Left ventricle myocardium superior (tissue), 1 donor: ENCODE measurements at regions not wholly inside any gene's neighbourhood (a gene's known extent, or its start where the extent isn't known, plus 50 kb on each side); places are given as distances from the start of the nearest gene placed in this dataset.

Source experiments
- ATAC-seq: fragments of 200-7000 bp; cut with Tn5 transposase; one replicate; pipeline ENCODE4 v1.9.1; 2020; ENCODE audit warnings: mild to moderate bottlenecking, moderate library complexity
- DNase-seq: peaks from one replicate; pipeline ENCODE4 v3.0.0-alpha.2; 2020
- intact Hi-C: fragments of 100-400 bp; cut with micrococcal nuclease; formaldehyde crosslinking; loops from one replicate; pipeline ENCODE4 v1.11.0; 2022
- donor health status: DM: no; HTN: yes; CAD: no; lungs with severe emphysema.

DNA sequence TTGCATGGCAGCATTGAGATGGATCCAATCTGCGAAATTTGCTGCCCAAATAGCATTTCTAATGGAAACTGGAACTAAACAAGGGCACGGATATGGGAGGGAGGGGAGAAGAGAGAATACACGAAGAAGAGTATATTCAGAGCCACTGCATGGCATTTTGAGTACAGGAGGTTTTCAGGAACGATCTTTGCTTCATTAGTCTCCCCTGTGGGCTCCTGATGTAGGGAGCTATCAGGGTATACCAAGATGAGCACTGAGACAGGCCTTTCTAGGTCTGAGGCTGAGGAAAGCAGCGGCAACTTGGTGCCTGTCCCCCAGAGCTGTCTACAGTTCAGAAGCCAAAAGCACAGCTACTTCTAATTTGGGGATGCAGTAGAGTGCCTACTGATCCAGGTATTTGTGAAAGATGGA is 257.7 kb upstream of the PMFBP1 start:
- no peak for DNase-seq
- intact Hi-C loops = no loop called here
- ATAC-seq = no peak

DNA sequence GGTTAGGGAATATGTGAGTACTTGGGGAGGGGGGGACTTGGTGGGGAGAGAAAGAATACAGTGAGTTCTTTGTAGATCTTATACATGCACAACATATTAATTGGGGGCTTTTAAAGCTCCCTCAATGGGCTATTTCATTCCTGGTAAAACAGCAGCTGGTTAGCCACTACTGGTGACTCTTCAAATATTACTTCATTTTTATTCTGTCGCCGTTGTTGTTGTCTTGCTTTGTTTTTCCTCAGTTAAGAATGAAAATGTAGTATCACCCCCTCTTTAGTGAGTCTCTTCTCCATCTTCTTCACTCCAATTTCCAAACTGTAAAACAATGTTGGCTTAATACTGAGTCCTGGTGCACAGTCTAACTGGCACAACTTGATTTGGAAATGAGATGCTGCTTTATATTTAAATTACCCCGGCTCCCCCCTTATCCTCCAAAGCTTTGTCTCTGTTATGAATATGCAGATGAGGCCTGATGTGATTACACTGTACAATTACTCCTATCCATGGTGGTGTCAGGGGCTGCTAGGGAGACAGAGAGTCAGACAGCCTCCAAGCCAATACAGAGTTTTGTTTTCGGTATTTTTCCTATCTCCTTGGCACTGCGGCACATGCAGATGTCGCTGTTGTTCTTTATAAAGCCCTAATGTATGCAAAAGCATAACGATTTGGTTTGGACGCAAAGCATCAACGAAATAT is 256.9 kb upstream of the PMFBP1 start:
- intact Hi-C loops = no loop called here
- DNase-seq (no peak), ATAC-seq (no peak)

DNA sequence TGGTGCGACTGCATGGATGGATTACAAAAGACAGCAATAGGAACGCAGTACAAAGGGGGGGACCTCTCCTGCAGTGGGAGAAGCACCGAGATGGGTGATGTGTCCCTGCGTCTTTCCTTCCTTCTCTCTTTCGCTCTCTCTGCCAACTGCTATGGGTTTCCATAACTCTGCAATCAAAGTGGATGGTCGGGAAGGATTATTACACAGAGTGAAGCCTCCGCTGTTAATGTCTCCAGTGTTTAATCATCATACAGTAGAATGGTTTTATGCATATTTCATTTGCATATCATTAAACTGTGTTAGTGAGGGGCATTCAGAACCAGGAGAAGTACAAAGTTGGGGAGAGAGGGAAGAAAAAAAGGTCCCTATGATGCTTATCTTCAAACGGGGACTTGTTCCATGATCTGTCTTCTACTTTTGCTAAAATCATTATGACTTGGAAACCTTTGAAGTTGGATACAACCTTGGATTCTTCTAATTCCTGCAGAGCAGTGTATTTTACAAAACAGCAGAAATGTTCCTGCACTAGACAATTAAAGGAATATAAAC is 255.9 kb upstream of the PMFBP1 start:
- DNase-seq (no peak), ATAC-seq (no peak)
- intact Hi-C loops = no loop called here

DNA sequence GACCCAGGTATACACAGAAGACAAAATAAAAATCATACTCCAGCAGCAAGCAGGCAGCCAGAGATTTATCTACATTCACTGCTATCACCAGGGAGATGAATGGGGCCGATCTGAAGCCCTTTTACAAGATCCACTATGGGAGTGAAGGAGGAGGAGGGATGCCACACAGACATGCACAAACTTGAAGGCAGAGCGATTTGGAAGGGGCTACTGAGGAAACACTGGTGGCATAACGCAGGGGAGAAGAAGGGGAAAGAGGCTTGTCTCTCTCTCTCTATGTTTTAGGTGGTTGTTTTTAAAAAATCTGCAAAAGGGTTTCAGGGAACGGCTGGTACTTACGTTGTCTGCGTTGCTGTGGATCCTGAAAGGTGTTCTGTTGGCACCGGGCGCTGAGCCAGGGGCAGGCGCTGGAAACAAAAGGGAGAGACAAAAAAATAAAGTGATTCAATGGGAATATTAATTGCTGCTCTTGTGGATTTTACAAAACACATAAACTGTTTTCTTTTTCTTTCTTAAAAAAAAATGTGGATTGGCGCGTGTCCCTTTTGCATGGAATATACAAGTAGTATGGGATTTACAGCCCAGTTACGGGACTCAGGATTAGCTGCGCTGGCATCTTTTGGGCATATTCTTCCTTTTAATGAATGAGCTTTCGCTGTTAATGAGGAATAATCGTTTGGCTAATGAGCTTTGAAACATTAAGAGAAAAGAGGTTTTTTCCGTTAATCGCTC is 255.3 kb upstream of the PMFBP1 start:
- ATAC-seq = no peak
- DNase-seq = no peak
- intact Hi-C loops = no loop called here

DNA sequence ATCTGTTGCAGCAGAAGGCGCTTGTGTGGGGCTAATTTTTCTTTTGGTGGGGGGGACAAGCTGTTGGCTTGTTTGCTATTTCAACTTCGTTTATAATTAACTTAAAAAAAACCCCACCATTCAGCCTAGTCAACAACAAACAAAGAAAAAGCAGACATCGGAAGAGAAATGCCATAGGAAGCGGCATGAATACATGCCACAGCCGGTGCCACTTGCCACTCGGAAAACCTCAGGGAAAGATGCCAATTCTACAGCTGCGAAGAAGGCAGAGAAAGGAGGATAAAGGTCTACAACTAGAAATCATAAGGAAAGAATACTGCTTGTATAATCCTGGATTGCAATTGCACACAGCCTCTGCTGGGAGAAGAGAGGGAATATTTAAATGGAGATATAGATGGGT is 254.4 kb upstream of the PMFBP1 start:
- ATAC-seq (no peak), DNase-seq (no peak)
- intact Hi-C loops = no loop called here

DNA sequence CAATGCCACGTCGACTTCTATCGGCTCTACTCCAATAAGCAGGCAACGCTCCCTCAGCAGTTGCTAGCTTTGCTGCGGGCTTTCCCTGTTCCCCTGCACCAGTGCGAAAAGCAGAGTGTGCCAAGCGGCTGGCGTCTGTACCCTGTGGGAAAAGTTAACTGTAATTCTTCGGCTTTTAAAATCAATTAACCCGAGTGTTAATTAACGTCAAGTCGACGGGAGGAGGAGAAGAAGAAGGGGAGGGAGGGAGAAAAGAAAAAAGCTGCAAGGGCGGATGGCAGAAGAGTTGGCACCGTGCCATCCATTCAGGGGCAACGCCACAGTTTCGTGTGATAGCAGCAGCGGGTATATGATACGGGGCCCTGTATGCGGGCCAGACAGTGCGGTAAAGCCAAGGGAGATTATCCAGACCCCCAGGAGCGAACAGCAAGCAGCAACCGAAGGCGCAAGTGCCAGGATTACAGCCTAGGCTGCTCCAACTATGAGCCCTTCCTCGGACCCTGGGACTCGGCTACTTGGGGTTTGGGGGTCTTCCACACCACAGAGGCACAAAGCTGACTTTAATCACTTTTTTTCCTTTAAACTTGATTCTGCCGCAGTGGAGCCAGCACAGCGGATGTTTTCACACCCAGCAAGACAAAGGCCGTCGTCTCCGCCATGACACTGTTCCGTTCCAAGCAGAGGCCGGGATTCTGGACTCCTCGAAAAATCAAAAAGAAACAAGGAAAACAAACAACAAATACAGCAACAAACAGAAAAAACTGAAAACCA is 253.8 kb upstream of the PMFBP1 start:
- ATAC-seq (no peak), DNase-seq (no peak)
- intact Hi-C loops = no loop called here

DNA sequence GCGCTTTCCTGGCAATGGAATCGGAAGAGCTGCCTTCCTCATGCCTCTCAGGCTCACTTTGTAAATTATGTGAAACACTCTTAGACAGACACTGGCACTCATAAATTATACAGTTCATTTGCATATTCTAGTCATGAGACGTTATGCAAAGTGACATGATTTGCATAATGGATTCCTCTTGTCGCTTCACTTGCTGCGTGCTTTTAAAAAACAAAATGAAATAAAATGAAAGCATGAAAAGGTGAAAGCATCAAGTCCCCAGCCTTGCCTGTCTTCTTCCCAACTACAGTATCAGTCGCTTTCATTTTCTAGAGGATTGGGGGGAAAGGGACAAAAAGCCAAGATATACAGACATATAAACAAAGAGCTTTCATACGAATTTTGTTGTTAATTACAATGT is 252.8 kb upstream of the PMFBP1 start:
- intact Hi-C loops = no loop called here
- DNase-seq = no peak
- ATAC-seq = no peak

DNA sequence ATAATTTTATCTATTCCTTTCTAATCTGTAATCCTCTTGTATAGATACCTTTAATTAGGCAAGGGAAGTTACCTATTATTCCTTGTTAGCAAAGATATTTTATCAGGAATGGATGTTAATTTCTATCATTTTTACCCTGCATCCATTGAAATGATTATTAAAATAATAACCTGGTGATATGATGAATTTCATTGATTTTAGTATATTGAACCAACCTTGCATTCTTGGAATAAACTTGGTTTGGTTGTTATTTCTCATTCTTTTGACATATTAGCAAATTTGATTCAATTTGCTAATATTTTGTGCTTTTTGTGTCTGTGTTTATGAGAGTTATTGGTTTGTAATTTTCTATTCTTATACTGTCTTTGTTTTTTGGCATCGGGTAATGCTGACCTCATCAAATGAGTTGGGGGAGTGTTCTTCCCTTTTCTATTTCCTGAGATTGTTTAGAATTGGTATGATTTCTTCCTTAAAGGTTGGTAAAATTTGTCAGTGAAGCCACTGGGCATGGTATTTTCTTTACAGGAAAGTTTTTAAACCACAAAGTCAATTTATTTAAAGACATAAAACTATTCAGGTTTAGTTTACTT is 250.4 kb upstream of the PMFBP1 start:
- ATAC-seq (no peak), DNase-seq (no peak)
- intact Hi-C loops = no loop called here

DNA sequence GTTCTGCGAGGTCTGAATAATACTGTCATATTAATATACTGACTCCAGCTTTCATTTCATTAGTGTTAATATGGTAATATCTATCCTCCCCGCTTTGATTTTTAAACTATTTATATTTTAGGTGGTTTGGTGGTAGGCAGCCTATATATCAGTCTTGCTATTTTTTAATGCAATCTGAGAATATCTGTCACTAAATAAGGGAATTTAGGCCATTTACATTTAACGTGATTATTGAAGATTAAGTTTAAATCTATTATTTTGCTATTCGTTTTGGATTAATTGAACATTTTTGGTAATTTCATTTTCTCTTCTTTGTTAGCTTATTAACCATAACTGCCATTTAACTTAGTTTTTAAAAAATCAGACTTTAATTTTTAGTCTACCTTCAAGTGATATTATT is 247.7 kb upstream of the PMFBP1 start:
- DNase-seq (no peak), ATAC-seq (no peak)
- intact Hi-C loops = no loop called here

DNA sequence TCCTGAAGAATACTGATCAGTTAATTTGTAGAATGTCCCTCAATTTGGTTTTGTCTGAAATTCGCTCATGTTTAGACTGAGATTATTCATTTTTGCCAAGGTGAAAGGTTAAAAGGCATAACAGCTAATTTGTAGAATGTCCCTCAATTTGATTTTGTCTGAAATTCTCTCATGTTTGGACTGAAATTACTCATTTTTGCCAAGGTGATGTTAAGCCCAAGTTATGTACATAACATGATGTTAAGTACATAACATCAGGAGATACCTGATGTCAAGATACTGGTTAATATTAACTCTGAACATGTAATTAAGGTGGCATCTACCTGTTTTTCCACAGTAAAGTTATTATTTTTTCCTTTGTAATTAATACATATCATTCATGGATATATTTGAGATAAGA is 243.4 kb upstream of the PMFBP1 start:
- intact Hi-C loops = no loop called here
- DNase-seq = no peak

DNA sequence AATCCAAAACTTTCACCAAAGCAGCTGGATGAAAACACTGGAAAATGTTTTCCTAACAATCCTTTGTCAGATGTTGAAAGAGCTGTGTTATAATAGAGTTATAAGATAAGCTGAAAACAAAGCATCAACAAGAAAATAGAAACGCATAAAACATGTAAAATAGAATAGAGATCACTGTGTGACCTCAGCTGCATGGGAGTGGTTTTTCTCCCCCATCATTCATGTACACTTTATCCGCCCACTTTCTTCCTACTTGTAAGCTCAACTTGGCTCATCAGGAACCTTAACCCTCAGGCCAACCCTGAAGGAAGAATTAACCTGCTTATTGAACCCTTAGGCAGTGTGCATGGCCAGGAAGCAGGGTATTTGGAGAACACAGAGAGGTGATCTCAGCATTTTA is 238.5 kb upstream of the PMFBP1 start:
- ATAC-seq (no peak), DNase-seq (no peak)
- intact Hi-C loops = no loop called here

More for the DNA sequence above, 243.4 kb upstream of the PMFBP1 start:
- ATAC-seq = no peak

DNA sequence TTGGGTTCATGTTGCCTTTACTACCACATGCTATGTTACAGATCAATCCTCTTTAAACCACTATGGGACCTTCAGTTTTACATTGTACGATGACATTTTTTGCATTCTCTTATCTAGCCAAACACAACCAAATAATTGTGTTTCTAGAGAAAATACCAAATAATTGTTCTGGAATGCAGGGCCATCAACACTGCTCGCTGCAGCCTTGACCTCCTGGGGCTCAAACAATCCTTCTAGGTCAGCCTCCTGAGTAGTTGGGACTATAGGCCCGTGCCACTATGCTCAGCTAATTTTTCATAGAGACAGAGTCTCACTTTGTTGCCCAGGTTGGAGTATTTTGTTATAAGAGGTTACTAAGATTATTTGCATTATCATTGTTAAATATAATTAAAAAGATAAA is 237.5 kb upstream of the PMFBP1 start:
- intact Hi-C loops = loop anchor here (5.0 kb wide), 1 partner anchor 838 kb away; no protein-coding TSS in a partner anchor
- ATAC-seq = no peak
- no peak for DNase-seq

DNA sequence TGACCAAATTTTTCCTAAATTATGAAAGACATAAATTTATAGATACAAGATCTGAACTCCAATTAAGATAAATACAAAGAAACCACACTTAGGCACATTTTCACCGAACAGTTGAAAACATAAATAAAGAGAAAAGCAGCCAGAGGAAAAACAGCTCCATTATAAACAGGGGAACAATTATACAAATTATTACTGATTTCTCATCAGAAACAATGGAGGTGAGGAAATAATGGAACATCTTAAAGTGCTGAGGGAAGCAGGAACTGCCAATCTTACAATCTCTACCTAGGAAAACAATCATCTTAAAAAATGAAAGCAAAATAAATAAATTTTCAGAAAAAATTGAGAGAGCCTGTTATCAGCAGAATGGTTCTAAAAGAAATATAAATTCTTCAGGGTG is 234.4 kb upstream of the PMFBP1 start:
- ATAC-seq = no peak
- intact Hi-C loops = loop anchor here (5.0 kb wide), 1 partner anchor 841 kb away; no protein-coding TSS in a partner anchor
- DNase-seq = no peak

DNA sequence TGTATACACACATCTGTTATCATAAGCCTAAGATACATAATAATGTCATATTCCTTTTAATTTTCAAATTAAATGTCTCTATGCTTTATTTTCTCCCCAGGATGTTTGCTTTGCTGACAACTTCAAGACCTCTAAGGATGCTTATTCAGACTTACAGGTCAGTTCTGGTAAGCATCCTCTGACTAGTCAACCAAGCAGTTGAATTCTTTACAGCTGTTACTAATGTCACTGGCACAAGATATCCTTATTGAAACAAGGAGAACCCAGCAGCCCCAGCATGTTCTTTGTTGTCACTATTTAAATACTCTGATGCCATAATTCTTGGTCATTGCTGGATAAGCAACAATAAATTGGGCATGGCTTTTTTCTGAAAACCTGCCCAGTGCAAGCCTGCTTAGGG is 232.3 kb upstream of the PMFBP1 start:
- no peak for ATAC-seq
- no peak for DNase-seq
- intact Hi-C loops = no loop called here

DNA sequence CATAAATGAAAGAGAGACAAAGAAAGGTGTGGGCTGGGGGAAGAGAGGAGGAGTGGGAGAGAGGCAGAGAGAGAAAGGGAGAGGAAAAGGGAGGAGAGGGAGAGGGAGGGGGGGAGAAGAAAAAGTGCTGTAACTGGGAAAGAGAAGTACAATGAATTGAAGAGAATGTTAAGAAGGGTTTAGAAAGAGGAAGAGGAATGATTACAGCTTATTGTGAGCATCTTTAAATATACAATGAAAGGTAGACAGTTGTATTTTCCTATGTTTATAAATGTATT is 229.1 kb upstream of the PMFBP1 start:
- intact Hi-C loops = no loop called here
- ATAC-seq (no peak), DNase-seq (no peak)

DNA sequence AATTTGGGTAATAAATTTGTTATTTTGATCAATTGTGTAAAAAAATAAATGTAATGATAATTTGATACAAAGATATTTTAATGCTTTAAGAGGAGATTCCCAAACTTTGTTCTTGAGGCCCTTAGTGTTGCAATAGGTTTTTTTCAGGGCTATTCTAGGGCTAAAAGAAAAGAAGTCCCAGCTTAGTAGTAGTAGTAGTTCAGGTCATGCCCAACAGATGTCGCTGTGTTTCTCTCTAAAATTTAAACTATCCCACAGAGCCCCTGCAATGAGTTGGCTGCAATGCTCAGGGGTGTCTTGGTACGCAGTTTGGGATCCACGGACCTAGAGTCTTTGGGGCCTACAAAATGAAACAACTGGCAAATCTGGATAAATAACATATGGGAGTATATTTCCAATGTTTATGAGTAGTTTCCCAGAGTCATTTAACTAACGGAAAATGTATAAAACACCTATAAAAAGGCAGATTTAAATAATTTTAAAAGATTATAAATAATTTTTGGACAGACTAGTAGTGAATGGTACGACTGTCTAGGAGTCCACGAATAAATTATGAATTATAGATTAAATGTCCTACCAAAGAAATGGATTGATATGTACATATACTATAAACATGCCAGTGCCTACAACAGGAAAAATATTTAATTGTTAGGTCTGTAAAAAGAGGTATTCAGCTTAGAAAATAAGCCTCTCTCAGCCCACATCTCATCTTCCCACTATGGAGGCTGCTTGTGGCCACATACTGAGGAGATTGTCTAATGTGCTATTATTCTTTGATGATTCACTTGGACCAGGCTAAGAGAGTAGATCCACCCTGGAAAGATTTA is 228.5 kb upstream of the PMFBP1 start:
- intact Hi-C loops = no loop called here
- DNase-seq = no peak
- no peak for ATAC-seq

DNA sequence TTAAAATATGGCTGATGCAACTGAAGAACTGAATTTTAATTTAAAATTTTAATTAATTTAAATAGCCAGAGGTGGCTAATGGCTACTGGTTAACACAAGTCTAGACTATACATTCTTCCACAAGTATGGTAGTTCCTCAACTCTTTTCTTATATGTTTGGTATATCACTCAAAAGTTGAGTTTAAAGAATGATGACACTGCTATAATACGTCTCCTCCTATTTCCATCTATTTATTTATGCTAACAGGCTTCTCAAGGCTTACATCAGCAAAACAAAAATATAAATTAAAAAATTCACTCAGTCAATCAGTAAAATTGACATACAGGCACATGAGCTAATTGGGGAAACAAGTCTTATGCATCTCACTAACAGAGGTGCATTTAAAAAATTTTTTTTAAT is 227.9 kb upstream of the PMFBP1 start:
- DNase-seq = no peak
- no peak for ATAC-seq
- intact Hi-C loops = no loop called here

DNA sequence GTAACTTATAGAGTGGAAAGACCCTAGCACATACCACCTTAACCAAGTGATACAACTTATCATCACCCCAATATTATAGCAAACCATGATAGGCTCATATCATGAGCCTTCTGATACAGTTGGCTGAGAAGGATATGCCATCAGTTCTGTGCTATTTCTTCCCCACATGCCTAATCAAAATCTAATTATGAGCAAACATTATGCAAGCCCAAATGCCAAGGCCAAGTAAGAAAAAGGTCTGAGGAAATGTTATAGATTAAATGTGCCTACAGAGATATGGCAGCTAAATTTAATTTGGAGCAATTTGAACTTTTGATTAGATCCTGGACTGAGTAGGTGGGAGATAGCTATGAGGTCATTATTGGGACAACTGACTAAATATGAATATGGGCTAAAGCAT is 225.9 kb upstream of the PMFBP1 start:
- no peak for DNase-seq
- ATAC-seq = no peak
- intact Hi-C loops = no loop called here

DNA sequence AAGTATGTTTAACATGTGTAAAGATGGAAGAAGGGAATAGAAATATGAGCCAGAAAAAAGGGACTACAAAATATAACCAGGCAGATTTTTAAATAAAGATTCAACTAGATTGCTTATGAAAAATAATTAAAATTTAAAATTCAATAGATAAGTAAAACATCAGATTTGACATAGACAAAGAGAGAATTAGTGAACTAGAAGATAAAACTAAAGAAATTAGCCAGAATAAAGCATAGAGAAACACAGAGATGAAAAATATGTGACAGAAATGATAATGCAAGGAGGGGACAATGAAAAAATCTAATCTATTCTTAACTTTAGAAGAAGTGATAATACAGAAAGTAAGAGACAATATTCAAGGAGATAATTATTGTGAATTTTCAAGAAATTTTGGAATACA is 222.6 kb upstream of the PMFBP1 start:
- intact Hi-C loops = no loop called here
- no peak for DNase-seq
- no peak for ATAC-seq
